ENCODE measurements at regions not wholly inside any gene's neighbourhood (a gene's known extent, or its start where the extent isn't known, plus 50 kb on each side); places are given as distances from the start of the nearest gene placed in this dataset.

GRCh38 chr2:116718451-116718850, 1096.0 kb upstream of the DDX18 start:
- H3K4me3 ChIP-seq (ENCODE audit: low read depth, low read length) = no peak overlapping the region
- TF ChIP-seq CTCF (IDR thresholded peaks at IDR 0.05; ENCODE audit: insufficient read depth, low read depth, low read length) = no peak
- DNase-seq (ENCODE audit: low read depth) = no peak

DNA sequence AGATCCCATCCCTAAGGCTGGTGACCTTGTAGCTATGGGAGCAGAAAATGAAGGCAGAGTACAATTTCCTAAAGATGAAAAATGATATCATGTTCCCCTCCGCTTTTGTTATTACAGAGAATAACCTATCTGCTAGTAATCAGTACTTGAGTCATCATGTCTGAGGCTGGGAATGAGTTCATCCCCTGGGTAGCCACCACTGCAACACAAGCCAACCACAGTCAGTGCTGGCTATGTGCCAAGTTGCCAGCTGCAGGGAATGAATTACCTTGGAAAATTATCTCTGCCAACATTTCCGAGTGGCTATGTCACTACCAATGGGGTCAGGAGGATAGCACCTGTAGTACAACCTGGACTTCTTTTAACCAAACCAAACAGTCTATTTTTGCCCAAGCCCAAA, 1094.7 kb upstream of the DDX18 start:
- no peak overlapping the region for H3K4me3 ChIP-seq (ENCODE audit: low read depth, low read length)
- no peak for TF ChIP-seq CTCF (IDR thresholded peaks at IDR 0.05; ENCODE audit: insufficient read depth, low read depth, low read length)
- DNase-seq (ENCODE audit: low read depth) = no peak

DNA sequence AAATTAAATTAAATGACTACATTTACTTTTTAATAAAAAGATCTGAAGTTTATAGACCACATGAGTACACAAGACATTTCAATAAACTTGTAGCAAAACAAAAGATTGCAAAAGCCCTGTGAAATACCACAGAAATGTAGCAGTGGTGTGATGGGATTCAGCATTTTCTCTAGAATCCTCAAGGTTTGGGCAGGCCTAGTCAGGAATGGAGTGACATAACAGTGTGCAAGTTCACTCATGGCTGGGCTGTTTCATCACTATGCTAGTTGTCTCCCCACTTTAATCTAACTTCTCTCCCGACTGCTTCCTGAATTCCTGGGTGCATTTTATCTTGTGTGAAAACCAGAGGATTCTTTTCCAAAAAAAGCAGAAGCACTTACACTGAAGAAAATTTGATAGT, 1089.9 kb upstream of the DDX18 start:
- no peak overlapping the region for H3K4me3 ChIP-seq (ENCODE audit: low read depth, low read length)
- TF ChIP-seq CTCF (IDR thresholded peaks at IDR 0.05; ENCODE audit: insufficient read depth, low read depth, low read length) = no peak
- no peak for DNase-seq (ENCODE audit: low read depth)

- no peak for TF ChIP-seq CTCF (IDR thresholded peaks at IDR 0.05; ENCODE audit: insufficient read depth, low read depth, low read length)
- H3K4me3 ChIP-seq (ENCODE audit: low read depth, low read length) = no peak overlapping the region
- no peak for DNase-seq (ENCODE audit: low read depth)
Measured at GRCh38 chr2:116732322-116732721, 1082.2 kb upstream of the DDX18 start.

DNA sequence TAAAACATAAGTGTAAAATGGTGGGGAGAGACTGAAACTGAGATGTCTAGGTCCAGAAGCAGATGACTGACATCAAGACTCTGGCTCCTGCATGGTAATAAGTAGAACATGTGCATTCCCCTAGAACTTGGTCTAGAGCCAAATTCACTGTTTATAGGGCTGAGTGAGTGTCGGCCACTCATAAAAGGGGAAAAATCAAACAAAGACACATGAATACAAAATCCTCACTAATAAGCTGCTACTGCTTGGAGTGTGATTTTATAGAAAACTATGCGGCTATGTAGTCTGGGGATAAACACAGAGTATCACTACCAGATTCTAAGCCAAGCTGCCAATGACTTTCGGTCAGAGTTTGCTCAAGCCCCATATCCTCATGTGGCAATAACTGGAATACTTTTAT, 1080.8 kb upstream of the DDX18 start:
- H3K4me3 ChIP-seq (ENCODE audit: low read depth, low read length) = no peak overlapping the region
- DNase-seq (ENCODE audit: low read depth) = no peak

GRCh38 chr2:116737951-116738350, 1076.5 kb upstream of the DDX18 start:
- no peak for DNase-seq (ENCODE audit: low read depth)
- no peak overlapping the region for H3K4me3 ChIP-seq (ENCODE audit: low read depth, low read length)
- no peak for TF ChIP-seq CTCF (IDR thresholded peaks at IDR 0.05; ENCODE audit: insufficient read depth, low read depth, low read length)

More for the DNA sequence above, 1080.8 kb upstream of the DDX18 start:
- no peak for TF ChIP-seq CTCF (IDR thresholded peaks at IDR 0.05; ENCODE audit: insufficient read depth, low read depth, low read length)

- no peak for DNase-seq (ENCODE audit: low read depth)
- TF ChIP-seq CTCF (IDR thresholded peaks at IDR 0.05; ENCODE audit: insufficient read depth, low read depth, low read length) = no peak
- H3K4me3 ChIP-seq (ENCODE audit: low read depth, low read length) = no peak overlapping the region
Measured at GRCh38 chr2:116747103-116747502, 1067.4 kb upstream of the DDX18 start.
